ENCODE measurements at regions not wholly inside any gene's neighbourhood (a gene's known extent, or its start where the extent isn't known, plus 50 kb on each side); places are given as distances from the start of the nearest gene placed in this dataset.

GRCh38 chr7:148950806-148951205 lies 66.7 kb upstream of the EZH2 start:
- no peak for DNase-seq (ENCODE audit: low read depth)

DNA sequence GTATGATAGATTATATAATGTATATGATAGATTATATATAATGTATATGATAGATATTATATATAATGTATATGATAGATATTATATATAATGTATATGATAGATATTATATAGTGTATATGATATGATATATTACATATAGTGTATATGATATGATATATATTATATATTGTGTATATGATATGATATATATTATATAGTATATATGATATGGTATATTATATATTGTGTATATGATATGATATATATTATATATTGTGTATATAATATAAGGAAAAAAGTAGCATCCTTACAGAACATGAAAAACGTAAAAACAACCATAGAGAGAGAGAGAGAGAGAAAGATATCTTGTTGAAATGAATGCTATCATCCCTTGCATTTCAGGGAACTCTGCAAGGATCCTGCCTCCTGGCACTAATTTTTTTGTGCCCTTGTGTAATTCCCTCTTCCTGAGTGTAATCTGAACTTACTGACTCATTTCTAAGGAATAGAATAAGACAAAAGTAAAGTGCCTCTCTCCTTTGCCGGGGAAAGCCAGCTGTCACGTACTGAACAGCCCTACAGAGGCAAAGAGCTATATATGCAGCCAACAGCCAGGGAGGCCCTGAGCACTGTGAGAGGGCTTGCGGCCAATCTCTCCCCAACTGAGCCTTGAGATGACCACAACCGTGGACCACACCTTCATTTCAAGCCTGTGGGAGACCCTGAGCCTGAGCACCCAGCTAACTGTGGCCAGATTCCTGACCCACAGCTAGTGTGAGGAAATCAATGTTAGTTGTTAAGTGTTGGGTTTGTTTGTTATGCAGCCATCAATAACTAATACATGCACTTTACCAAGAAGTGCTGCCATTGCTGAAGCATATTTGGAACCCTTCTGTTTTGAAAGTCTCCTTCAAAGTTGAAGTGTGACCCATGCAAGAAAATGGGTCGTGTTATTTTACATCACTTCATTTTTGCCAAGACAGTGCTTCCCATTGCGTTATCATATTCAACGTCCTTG lies 61.1 kb upstream of the EZH2 start:
- peak; percentile 80 for DNase-seq (ENCODE audit: low read depth)

DNA sequence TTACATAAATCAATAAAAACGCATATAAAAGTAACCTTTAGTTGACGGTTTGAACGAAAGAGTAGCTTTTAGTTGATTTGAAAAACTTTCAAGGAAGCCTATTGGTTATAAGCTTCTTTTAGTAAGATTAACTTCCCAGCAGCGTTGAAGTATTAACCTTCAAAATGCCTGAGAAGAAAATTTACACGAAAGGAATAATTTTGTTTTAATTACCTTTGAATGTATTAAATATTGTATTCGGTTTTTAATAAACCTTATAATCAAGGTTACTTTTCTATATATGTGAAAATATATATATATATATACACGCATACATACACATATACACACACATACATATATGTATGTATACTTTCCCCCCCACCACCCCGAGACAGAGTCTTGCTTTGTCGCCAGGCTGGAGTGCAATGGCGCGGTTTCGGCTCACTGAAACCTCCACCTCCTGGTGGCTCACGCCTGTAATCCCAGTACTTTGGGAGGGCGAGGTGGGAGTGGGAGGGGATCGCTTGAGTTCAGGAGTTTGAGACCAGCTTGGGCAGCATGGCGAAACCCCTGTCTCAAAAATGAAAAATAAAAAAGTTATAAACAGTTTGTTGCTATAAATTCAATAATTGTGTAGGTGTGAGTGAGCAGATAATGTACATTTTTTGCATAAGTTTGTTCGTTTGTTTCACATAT lies 57.6 kb upstream of the EZH2 start:
- peak; percentile 72 for DNase-seq (ENCODE audit: low read depth)

DNA sequence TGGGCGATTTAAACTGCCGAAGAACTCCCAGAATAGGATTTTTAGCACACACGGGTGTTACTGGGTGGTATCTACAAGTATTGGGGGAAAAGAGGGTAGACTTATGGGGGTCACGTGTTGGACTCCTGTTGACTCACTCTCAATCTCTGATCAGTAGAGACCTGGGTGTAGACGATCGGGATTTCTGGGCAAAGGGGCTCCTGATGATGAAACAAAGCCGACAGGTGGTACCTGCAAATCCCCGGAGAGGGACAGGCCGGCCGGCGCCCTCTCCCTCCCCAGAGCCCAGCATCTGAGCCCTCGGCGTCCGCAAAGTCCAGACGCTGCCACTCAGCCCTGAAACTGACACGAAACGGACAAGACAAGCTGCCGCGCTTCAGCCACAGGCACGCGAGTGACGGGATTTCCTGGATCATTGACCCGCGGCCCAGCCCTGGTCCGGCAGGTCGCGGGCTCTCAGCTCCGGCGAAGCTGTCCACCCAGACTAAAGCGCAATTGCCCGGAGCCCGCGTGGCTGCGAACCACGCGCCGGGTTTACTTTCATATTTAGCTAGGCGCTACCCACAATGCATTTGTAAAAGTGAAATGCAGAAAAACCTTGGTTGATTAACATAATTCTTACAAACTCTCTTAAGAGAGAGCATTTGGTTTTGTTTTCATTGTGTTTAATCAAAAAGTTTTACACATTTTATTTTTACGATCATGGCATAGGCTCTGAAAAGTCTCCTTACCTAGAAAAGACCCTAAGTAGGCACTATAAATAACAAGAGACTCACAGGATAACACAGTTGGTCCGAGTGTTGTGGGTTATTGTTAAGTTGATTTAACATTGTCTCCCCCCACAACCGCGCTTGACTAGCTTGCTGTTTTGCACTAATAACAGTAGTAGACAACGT lies 56.9 kb upstream of the EZH2 start:
- peak; percentile 79 for DNase-seq (ENCODE audit: low read depth)

GRCh38 chr7:148939128-148939755 lies 55.2 kb upstream of the EZH2 start:
- no peak for DNase-seq (ENCODE audit: low read depth)

GRCh38 chr7:148935451-148935850 lies 51.4 kb upstream of the EZH2 start:
- DNase-seq (ENCODE audit: low read depth) = no peak
